K562 (cell line): ENCODE measurements at regions not wholly inside any gene's neighbourhood (a gene's known extent, or its start where the extent isn't known, plus 50 kb on each side); places are given as distances from the start of the nearest gene placed in this dataset.

Source experiments
- ATAC-seq: fragments of 200-7000 bp; cut with Tn5 transposase; 3 replicates; pipeline ENCODE4 v1.9.1; 2020; ENCODE audit warnings: moderate library complexity
- BruUV-seq: library from RNA; stranded (reverse); fragments of 400-500 nt; replicated peaks from 2 replicates; lab custom pipeline; 2021; lab: Mats Ljungman, UMichigan
- CTCF ChIA-PET: fragments of 300-600 bp; formaldehyde crosslinking; extraction: SDS; loops from one replicate; lab custom pipeline; 2021; ENCODE audit warnings: low intra/inter-chr PET ratio; lab: Yijun Ruan, JAX
- POLR2A ChIA-PET: fragments of 300-600, 350-650 bp; sonication (Branson Sonifier 250); formaldehyde crosslinking; extraction: SDS; loops from one replicate; lab custom pipeline; 2021; ENCODE audit warnings: antibody characterized with exemption, inconsistent platforms; lab: Yijun Ruan, JAX
- DNase-seq, 4 experiments: peaks; one replicate each; pipeline versions ENCODE4 v3.0.0 to v3.0.0-alpha.2; 2011 to 2018; ENCODE audit warnings: low spot score in 3 of 4, mixed read lengths in 3 of 4; ENCODE audit errors: extremely low read depth in 1 of 4
- FAIRE-seq: peaks from 2 replicates; lab custom pipeline; 2011; peaks lifted over from hg19 to GRCh38; lab: Jason Lieb, UNC
- H2AFZ ChIP-seq: 2 replicates; pipeline ENCODE4 v1.6.0; 2011; ENCODE audit warnings: low read depth, low read length, control low read depth, inconsistent platforms
- H3K27ac ChIP-seq: fragments of 200-600 bp; 3 replicates; pipeline ENCODE4 v1.8.0; 2011; ENCODE audit warnings: low read depth, mild to moderate bottlenecking, control low read depth, inconsistent platforms, low read length, moderate library complexity, mixed read lengths; ENCODE audit errors: extremely low read depth
- H3K27me3 ChIP-seq, 2 experiments: fragments of 300-600 bp in 1 of 2; 2 replicates in 1 of 2; 3 replicates in 1 of 2; pipeline versions ENCODE4 v1.6.0 to v1.8.0; 2011; ENCODE audit warnings: inconsistent platforms in 2 of 2, low read length in 2 of 2, mild to moderate bottlenecking in 1 of 2, mixed read lengths in 1 of 2, moderate library complexity in 1 of 2; ENCODE audit not compliant: control insufficient read depth in 2 of 2, insufficient read depth in 2 of 2
- H3K36me3 ChIP-seq: fragments of 300-600 bp; 3 replicates; pipeline ENCODE4 v1.8.0; 2011; ENCODE audit warnings: mild to moderate bottlenecking, low read length, inconsistent platforms; ENCODE audit not compliant: control insufficient read depth, insufficient read depth
- H3K4me1 ChIP-seq, 2 experiments: fragments of 200-600 bp in 1 of 2; replicated peaks in 1 of 2; 2 replicates in 1 of 2; 3 replicates in 1 of 2; pipeline versions ENCODE4 v1.5.1 to v1.8.0; 2011; ENCODE audit warnings: inconsistent platforms in 2 of 2, low read length in 2 of 2, mild to moderate bottlenecking in 1 of 2, mixed read lengths in 1 of 2, moderate library complexity in 1 of 2; ENCODE audit not compliant: control insufficient read depth in 2 of 2, insufficient read depth in 2 of 2
- H3K4me2 ChIP-seq: 2 replicates; pipeline ENCODE4 v1.6.1; 2011; ENCODE audit warnings: low read length, control low read depth, inconsistent platforms, mixed read lengths; ENCODE audit not compliant: insufficient read depth
- H3K4me3 ChIP-seq: fragments of 200-600 bp; sonication (generic), shearing (Covaris generic); 2 replicates; pipeline ENCODE4 v1.5.1; 2016; ENCODE audit warnings: control low read depth, inconsistent platforms
- H3K79me2 ChIP-seq: fragments of 200-600 bp; 3 replicates; pipeline ENCODE4 v1.8.0; 2011; ENCODE audit warnings: low read length, inconsistent platforms; ENCODE audit not compliant: control insufficient read depth, insufficient read depth
- H3K9ac ChIP-seq, 2 experiments: 2 replicates each; pipeline versions ENCODE4 v1.6.0 to v1.6.1; 2011; ENCODE audit warnings: low read depth in 2 of 2, low read length in 2 of 2, control low read depth in 1 of 2, inconsistent platforms in 1 of 2, mild to moderate bottlenecking in 1 of 2, mixed read lengths in 1 of 2; ENCODE audit not compliant: insufficient read depth in 1 of 2
- H3K9me1 ChIP-seq: one replicate; pipeline ENCODE4 v1.6.0; 2011; ENCODE audit warnings: inconsistent platforms, mild to moderate bottlenecking, low read length, moderate library complexity; ENCODE audit not compliant: control insufficient read depth, insufficient read depth
- H3K9me3 ChIP-seq: replicated peaks from 2 replicates; pipeline ENCODE4 v1.5.1; 2011; ENCODE audit warnings: low read depth, low read length, inconsistent platforms; ENCODE audit not compliant: control insufficient read depth, insufficient read depth
- H4K20me1 ChIP-seq: replicated peaks from 2 replicates; pipeline ENCODE4 v1.6.1; 2011; ENCODE audit warnings: low read length, inconsistent platforms, mixed read lengths; ENCODE audit not compliant: control insufficient read depth, insufficient read depth
- BCOR ChIP-seq: fragments of 450-650 bp; IDR thresholded peaks from 2 replicates; pipeline ENCODE4 v1.6.1; 2016
- BRF1 ChIP-seq: IDR thresholded peaks from 3 replicates; pipeline ENCODE4 v1.6.1; 2011; ENCODE audit warnings: borderline replicate concordance, mild to moderate bottlenecking; ENCODE audit not compliant: insufficient read length; ENCODE audit errors: extremely low read depth
- CBFA2T2 ChIP-seq: fragments of 450-650 bp; conservative IDR thresholded peaks from 2 replicates; pipeline ENCODE4 v1.6.1; 2017; ENCODE audit warnings: mild to moderate bottlenecking
- CBX8 ChIP-seq: fragments of 200-600 bp; sonication (generic); IDR thresholded peaks from 2 replicates; pipeline ENCODE4 v1.6.1; 2012; ENCODE audit warnings: borderline replicate concordance, mixed run types, low read depth, mild to moderate bottlenecking, moderate library complexity, mixed read lengths, low read length, control low read depth, inconsistent platforms; ENCODE audit not compliant: poor library complexity, severe bottlenecking; ENCODE audit errors: extremely low read depth
- COPS2 ChIP-seq: fragments of 450-650 bp; conservative IDR thresholded peaks from 2 replicates; pipeline ENCODE4 v1.6.1; 2016; ENCODE audit warnings: mild to moderate bottlenecking, moderate library complexity
- FOS ChIP-seq: IDR thresholded peaks from 3 replicates; pipeline ENCODE4 v1.6.1; 2011; ENCODE audit not compliant: insufficient read length; ENCODE audit errors: extremely low read depth
- JUN ChIP-seq, 2 experiments: sonication (generic) in 1 of 2; formaldehyde crosslinking in 1 of 2; IDR thresholded peaks; 2 replicates each; pipeline versions ENCODE4 v1.6.1 to v1.8.0; 2012 to 2022; ENCODE audit warnings: borderline replicate concordance in 2 of 2, mild to moderate bottlenecking in 2 of 2, improper control_type of control experiment in 1 of 2, low read depth in 1 of 2, low read length in 1 of 2, missing genetic modification reagents in 1 of 2
- SMAD2 ChIP-seq: fragments of 150-350 bp; IDR thresholded peaks from 2 replicates; pipeline ENCODE4 v1.6.1; 2014; ENCODE audit warnings: low read depth, mild to moderate bottlenecking, low read length
- SPI1 ChIP-seq: IDR thresholded peaks from 2 replicates; pipeline ENCODE4 v1.6.1; 2011; ENCODE audit warnings: low read depth, low read length, control low read depth, borderline replicate concordance
- TFE3 ChIP-seq: fragments of 450-650 bp; formaldehyde crosslinking; IDR thresholded peaks from 2 replicates; pipeline ENCODE4 v1.4.0; 2020; ENCODE audit warnings: mild to moderate bottlenecking, mixed read lengths
- TSC22D4 ChIP-seq: fragments of 450-650 bp; IDR thresholded peaks from 2 replicates; pipeline ENCODE4 v1.6.1; 2016; ENCODE audit warnings: missing genetic modification characterization, missing biosample characterization, control low read depth
- WGBS: fragments of 100-300 bp; shearing (Covaris generic); methylation state at CpG from one replicate; pipeline ENCODE4 v1.1.6; 2016; ENCODE audit warnings: low coverage, mixed read lengths; ENCODE audit not compliant: insufficient coverage; ENCODE audit errors: missing lambda C conversion rate; 5-methylcytosine and 5-hydroxymethylcytosine counted together
- in situ Hi-C: fragments of 300-500 bp; cut with MboI; formaldehyde crosslinking; loops from 4 replicates; pipeline ENCODE4 v1.15.0; 2018; ENCODE audit warnings: inconsistent platforms, mixed read lengths
- intact Hi-C: fragments of 100-400 bp; cut with micrococcal nuclease; formaldehyde crosslinking; loops from 2 replicates; pipeline ENCODE4 v1.14.2; 2022
- TF ChIP-seq, protein P1 (sequence below): fragments of 250-450 bp; sonication (Bioruptor Pico); IDR thresholded peaks from 2 replicates; pipeline ENCODE4 v1.4.0; 2020; ENCODE audit warnings: mild to moderate bottlenecking, moderate library complexity

DNA sequence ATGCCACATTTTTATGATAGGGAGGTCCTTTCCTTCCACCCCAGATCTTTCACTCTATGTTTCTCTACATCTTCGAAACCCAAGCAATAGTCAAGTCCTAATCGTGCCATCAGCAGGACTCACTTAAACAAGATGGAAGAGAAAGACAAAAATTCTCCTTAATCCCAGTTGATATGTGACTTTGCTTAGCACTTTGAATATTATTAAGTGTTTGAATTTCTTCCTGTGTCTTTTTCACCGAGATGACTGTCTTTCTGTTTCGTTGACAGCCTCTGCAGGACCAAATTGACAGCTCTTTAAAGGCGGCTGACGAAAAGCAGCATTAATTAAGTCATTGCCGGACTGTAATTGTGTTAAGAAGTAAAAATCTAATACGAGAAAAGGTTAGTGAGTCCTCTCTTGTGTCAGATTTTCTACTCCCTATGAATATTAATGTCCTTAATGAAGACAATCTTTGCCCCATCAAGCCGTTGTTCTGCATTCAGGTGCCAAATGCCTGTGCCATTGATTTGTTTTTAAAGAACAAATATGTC, 208.8 kb upstream of the TSHZ2 start (continued):
- TF ChIP-seq TSC22D4 (tag), result no peak
- no peak for TF ChIP-seq JUN (IDR thresholded peaks at IDR 0.05; ENCODE audit: borderline replicate concordance, low read depth, low read length)
- no peak for TF ChIP-seq JUN (CRISPR knock-in tag; IDR thresholded peaks at IDR 0.05; ENCODE audit: borderline replicate concordance)
- TF ChIP-seq CBFA2T2, result no peak
- TF ChIP-seq CBX8, result no peak
- no peak for TF ChIP-seq FOS
- TF ChIP-seq COPS2, result no peak
- TF ChIP-seq SPI1, result no peak
- TF ChIP-seq, protein P1, sequence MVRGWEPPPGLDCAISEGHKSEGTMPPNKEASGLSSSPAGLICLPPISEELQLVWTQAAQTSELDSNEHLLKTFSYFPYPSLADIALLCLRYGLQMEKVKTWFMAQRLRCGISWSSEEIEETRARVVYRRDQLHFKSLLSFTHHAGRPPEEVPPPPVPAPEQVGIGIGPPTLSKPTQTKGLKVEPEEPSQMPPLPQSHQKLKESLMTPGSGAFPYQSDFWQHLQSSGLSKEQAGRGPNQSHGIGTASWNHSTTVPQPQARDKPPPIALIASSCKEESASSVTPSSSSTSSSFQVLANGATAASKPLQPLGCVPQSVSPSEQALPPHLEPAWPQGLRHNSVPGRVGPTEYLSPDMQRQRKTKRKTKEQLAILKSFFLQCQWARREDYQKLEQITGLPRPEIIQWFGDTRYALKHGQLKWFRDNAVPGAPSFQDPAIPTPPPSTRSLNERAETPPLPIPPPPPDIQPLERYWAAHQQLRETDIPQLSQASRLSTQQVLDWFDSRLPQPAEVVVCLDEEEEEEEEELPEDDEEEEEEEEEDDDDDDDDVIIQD (CRISPR knock-in tag), result no peak

DNA sequence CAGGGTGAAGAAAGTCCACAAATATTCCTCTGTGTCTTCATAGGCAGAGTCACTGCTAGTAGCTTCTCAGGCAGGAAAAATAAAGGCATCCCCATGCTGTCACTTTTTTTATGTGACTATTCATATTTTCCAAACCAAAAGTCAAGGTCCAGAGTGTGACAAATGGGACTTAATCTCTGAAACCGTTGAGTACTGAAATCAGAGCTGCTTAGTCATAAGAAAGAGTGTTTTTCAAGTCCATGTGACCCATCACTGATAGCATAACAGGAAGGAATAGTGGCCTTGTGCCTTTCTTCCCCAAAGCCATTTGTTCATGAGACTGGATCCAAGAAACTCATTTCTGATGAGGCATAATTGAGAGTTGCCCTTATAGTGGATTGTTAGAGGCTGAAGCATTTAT, 210.3 kb upstream of the TSHZ2 start:
- ChIA-PET CTCF (no interaction called here), POLR2A (no interaction called here)
- Histone ChIP-seq H3K27ac (no peak overlapping the region), H2AFZ (no peak overlapping the region), H3K9me1 (no peaks in the 10 kb centered on the region), H3K4me3 (no peak overlapping the region), H3K4me2 (no peak overlapping the region), H4K20me1 (no peaks in the 10 kb centered on the region), H3K79me2 (no peaks in the 10 kb centered on the region), H3K27me3 (no peaks in the 10 kb centered on the region), H3K9ac (no peak overlapping the region), H3K36me3 (no peaks in the 10 kb centered on the region), H3K4me1 (no peaks in the 10 kb centered on the region), H3K9me3 (no peaks in the 10 kb centered on the region)
- in situ Hi-C loops, result no loop called here
- DNase-seq (no peak), ATAC-seq (no peak), FAIRE-seq (no peak)
- TF ChIP-seq TFE3 (CRISPR knock-in tag), result no peak
- TF ChIP-seq BCOR, result no peak
- no peak for TF ChIP-seq BRF1
- TF ChIP-seq SMAD2, result no peak
- intact Hi-C loops, result no loop called here
- WGBS, result 0% methylated on average over 1 of the region's 1 CpG
- BruUV-seq, result no TSS peak
